ENCODE measurements at regions not wholly inside any gene's neighbourhood (a gene's known extent, or its start where the extent isn't known, plus 50 kb on each side); places are given as distances from the start of the nearest gene placed in this dataset.

DNA sequence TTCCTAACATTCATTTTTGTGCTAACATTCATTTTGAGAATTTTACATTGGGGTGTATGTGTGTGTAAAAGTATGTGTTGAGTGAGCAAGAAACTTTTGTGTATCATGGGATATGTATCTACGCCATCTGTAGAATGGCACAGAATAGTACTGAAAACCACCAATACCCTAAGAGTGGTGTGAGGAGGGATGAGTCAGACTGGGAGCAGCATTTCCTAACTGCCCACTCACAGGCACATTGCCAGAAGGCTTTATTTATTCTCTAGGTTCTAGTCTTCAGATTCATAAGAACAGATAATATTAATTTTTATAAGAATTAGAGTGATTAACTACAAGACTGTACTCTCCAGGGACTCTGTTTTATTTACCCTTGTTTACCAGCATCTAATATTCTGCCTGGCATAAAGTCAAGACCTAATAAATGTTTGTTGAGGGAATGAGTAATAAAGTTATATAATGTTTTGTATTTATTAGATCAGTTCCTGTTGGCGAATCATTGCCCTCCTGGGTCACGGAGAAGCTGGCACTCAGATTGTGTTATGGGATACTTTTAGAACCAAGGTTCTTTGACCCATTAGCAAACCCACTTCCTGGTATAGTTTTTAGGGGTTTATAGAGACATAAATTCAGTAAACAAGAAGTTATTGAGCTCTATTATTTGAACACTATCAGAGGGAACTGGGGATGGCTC is 159.1 kb upstream of the PPP2R2B start:
- DNase-seq (ENCODE audit: low spot score) = peak; percentile 76

DNA sequence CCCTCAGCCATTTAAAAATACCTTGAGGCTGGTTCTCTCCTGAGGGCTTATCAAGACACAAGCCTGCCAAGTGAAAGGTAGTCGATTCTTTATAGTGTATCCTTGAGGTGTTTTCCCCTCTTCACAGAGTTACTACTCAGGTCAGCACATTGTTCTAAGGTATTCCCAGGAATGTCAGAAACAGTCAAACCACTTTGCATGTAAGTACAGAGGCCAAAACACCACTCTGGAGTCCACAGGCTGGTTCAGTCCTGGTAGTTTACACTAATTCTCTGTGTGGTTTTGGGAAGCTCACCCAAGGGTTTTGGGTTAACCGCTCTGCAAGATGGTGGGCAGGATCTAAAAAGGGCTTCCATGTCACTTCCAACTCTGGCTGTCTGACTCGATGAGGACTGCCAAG is 162.3 kb upstream of the PPP2R2B start:
- DNase-seq (ENCODE audit: low spot score) = no peak

DNA sequence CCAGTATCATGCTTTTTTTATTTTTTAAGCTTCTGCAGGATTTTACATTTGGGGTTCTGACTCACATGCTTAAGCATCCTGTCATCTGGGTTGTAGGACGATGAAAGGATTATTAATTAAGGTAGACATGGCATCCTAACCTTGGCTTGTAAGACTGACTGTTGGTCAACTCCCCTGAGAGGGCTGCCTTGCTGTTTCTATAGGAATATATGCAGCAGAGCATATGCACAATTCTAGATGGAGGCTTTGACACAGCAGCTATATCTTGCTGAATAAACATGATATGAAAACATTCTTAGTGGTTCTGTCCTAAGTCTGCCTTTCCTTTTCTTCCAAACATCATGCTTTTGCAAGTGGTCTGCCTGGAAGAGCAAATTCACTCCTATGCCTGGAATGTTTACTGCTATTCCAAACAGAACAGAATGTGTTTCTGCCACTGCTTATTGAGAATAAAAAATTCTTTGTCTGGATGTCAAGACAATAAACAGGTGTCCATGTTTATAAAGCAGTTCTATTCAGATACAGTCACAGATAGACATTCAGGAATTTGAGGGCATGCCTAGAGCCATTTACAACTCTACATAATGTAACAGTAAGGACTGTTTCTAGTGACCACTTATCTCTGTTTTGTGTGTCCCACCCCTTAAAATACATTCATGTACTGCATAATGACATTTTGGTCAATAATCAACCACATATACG is 166.2 kb upstream of the PPP2R2B start:
- no peak for DNase-seq (ENCODE audit: low spot score)

- no peak for DNase-seq (ENCODE audit: low spot score)
Measured at GRCh38 chr5:147045290-147045689, 166.7 kb upstream of the PPP2R2B start.

- no peak for DNase-seq (ENCODE audit: low spot score)
Measured at GRCh38 chr5:147046281-147046680, 167.7 kb upstream of the PPP2R2B start.

DNA sequence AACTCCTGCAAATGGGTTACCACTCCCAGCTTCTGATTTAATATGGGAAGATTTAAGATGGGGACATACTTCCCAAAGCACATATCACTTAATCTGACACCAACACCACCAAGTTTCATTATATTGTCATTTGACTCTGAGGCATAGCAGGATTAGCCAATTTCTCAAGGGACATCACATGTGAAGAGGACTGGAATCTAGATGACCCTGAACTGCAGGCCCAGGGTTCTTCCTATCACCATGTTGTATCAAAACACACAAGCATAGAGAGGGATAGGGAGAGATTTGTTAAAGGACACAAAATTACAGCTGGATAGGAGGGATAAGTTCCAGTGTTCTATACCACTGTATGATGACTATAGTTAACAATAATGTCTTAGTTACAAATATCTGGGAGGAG is 168.3 kb upstream of the PPP2R2B start:
- no peak for DNase-seq (ENCODE audit: low spot score)

- no peak for DNase-seq (ENCODE audit: low spot score)
Measured at GRCh38 chr5:147049764-147050163, 171.2 kb upstream of the PPP2R2B start.

DNA sequence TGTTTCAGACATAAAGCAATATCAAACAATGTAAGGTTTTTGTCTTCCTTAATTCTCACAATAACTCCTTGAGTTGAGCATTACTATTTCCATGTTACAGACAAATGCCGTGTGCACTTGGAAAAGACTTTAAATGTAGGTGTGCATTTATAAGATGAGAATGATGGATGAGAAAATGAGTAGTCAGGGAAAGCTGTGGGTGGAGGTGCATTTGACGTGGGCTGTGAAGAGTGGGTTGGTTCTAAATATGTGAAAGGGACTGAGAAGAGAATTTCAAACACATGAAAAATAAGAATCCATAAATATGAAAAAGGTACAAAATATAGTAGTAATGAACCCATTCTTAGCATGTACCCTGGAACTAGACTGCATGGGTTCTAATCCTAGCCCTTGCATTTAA is 171.6 kb upstream of the PPP2R2B start:
- DNase-seq (ENCODE audit: low spot score) = no peak

DNA sequence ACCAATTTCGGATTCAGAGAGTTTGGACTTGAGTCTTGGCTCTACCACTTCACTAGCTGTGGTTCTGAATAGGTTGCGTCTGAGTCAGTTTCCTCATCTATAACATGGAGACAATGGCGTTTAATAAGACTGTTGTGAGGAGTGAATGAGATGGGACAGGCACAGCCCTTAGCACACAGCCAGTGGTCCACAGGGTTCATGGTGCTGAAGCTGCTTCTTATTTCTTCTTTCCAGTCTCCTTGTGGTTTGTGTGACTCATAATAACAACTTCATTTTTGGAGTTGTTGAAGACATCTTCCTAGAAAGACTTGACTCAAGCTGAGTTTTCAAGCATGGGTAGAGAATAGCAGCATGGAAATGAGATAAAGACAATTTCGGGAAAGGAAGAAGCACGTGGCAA is 172.6 kb upstream of the PPP2R2B start:
- DNase-seq (ENCODE audit: low spot score) = peak; percentile 5

DNA sequence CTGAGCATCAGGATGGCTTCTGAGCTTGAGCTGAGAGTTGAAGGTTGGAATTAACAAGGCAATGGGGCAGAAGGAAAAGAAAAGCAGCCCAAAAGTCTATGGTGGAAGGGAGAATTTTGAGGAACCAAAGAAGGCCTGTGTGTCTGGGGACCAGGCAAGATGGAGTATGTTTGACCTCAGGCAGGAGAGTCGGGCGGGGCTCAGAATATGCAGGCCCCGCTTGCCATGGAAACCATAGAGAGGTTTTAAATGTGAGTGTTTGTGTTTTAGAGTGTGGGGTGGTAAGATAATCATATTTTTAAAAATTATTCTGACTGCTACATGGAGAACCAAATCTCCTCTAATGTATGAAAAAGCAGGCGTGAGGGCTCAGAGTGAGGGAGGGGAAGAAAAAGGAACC is 174.0 kb upstream of the PPP2R2B start:
- no peak for DNase-seq (ENCODE audit: low spot score)

DNA sequence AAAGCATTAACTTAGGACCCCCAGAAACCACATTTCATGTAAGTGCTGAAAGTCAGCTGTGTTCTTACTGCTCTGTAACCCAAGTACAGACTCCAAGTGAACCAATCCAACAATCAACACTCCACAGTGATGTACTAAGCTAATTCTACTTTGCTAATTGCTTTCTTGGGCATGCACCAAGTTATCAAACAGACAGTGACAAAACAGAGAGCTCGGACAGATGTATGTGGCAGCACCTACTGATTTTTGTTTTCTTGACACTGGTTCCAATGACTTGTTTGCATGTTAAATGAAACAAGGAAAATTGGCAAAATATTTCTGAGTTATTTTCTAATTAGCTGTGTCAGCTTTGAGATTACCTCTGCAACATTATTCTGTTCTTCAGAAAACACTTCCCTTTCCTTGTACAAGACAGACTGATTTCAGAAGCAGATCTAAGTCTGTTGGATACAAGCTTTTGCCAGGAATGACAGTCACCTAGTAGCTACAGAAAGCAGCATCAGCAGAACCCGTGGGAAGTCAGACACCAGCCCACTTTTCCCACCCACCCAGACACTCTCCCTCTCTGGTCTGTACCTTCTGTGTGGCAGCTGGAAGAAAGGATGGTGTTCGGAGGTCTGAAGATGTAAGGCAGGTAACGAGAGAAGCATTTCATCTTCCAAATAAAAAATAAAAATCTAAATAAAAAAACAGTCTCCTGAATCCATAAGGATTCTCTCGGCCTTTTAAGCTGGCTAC is 176.7 kb upstream of the PPP2R2B start:
- DNase-seq (ENCODE audit: low spot score) = no peak

GRCh38 chr5:147055850-147056566 is 177.5 kb upstream of the PPP2R2B start:
- no peak for DNase-seq (ENCODE audit: low spot score)

GRCh38 chr5:147057051-147057450 is 177.8 kb upstream of the STK32A start:
- no peak for DNase-seq (ENCODE audit: low spot score)

DNA sequence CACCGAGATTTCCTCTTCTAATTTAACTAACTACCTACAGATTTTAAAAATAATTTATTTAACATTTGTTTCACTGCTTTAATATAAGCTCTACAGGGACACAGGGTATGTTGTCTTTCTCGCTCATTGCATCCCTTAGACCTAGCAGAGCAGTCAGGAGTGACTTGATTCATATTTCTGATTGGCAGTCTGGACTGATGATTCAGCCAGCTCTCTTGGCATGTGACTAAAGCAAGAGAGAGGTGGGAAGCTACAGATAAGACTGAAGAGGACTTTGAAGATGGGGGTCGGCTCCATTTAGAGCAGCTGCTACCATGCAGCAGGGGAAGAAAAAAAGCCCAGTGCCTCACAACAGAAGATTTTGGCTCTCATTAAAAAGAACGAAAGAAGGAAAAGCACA is 173.4 kb upstream of the STK32A start:
- no peak for DNase-seq (ENCODE audit: low spot score)

- no peak for DNase-seq (ENCODE audit: low spot score)
Measured at GRCh38 chr5:147062427-147062826, 172.4 kb upstream of the STK32A start.

- DNase-seq (ENCODE audit: low spot score) = no peak
Measured at GRCh38 chr5:147063943-147064342, 170.9 kb upstream of the STK32A start.

- DNase-seq (ENCODE audit: low spot score) = no peak
Measured at GRCh38 chr5:147065071-147065470, 169.8 kb upstream of the STK32A start.

DNA sequence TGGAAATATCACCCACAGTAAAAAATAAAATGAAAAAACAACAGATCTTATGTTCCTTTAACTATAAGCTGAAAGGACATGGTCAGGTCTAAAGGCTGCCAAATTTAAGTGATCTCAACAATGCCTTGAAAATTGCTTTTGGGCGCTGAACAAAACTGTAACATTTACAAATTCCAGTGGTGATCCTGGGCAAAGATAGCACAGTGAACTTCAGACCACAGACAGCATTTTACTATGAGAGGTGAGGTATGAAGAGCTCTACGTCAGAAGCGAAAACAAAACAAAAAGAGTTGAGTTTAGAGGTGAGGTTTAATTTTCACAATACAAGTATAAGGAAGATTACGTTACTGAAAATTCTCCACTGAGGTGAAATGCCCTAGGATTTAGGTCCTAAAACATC is 165.8 kb upstream of the STK32A start:
- no peak for DNase-seq (ENCODE audit: low spot score)

DNA sequence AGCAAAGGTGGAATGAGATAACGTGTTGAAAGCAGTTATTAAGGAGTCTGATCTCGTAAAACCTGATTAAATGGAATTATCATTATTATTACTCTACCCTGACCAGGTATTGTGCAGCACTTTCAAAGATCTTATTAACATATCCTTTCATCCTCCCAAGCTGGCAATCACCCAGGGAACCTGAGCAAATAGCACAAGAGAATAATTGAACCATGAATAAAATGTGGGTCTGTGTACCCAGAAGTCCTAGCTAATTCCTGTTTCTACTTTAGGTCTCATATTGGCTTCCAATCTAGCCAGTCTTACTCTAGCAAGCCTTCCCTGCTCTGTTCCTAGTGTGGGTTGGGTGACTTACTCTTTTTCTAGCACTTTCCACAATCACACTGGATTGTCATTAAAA is 162.2 kb upstream of the STK32A start:
- DNase-seq (ENCODE audit: low spot score) = no peak

- no peak for DNase-seq (ENCODE audit: low spot score)
Measured at GRCh38 chr5:147073098-147073497, 161.7 kb upstream of the STK32A start.

DNA sequence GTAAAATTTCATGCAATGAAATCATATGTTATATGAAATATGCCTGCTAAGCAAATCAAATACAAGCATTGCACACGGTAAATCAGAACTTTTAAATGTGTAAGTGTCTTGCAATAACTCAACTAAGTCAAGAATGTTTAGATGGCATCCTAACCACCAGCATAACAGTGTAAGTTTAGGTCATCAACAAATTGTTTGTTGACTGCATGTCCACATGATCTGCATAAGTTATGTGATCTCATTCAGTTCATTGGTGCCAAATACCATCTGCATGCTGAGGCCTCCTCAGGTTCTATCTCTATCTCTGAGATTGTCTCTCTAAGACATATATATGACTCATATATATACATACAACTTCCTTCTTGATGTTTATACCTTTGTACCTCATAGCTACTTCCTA is 159.6 kb upstream of the STK32A start:
- DNase-seq (ENCODE audit: low spot score) = no peak

- no peak for DNase-seq (ENCODE audit: low spot score)
Measured at GRCh38 chr5:147080391-147080790, 154.4 kb upstream of the STK32A start.

Data from H4 (cell line).